Loucy (cell line): ENCODE measurements at regions not wholly inside any gene's neighbourhood (a gene's known extent, or its start where the extent isn't known, plus 50 kb on each side); places are given as distances from the start of the nearest gene placed in this dataset.

Experiments
- H2AFZ ChIP-seq: fragments of 200-600 bp; sonication (generic); 2 replicates; pipeline ENCODE4 v1.6.0; 2016; ENCODE audit warnings: antibody characterized with exemption, mild to moderate bottlenecking, low read length, moderate library complexity
- H3F3A ChIP-seq: fragments of 200-600 bp; 2 replicates; pipeline ENCODE4 v1.6.0; 2016; ENCODE audit warnings: antibody characterized with exemption, low read depth, mild to moderate bottlenecking
- H3K27me3 ChIP-seq: fragments of 200-600 bp; sonication (generic); 2 replicates; pipeline ENCODE4 v1.6.1; 2014; ENCODE audit warnings: low read length, mild to moderate bottlenecking; ENCODE audit not compliant: insufficient read depth, poor library complexity, severe bottlenecking
- H3K36me3 ChIP-seq: fragments of 200-600 bp; sonication (generic); 2 replicates; pipeline ENCODE4 v1.6.1; 2016; ENCODE audit warnings: low read length; ENCODE audit not compliant: insufficient read depth
- H3K4me1 ChIP-seq: fragments of 200-600 bp; sonication (generic); 2 replicates; pipeline ENCODE4 v1.5.1; 2014; ENCODE audit warnings: low read length, mild to moderate bottlenecking; ENCODE audit not compliant: insufficient read depth, poor library complexity, severe bottlenecking
- H3K4me2 ChIP-seq: fragments of 200-600 bp; sonication (generic); 2 replicates; pipeline ENCODE4 v1.6.0; 2014; ENCODE audit warnings: antibody characterized with exemption, low read length, low read depth, mild to moderate bottlenecking; ENCODE audit not compliant: poor library complexity, severe bottlenecking
- H3K4me3 ChIP-seq: fragments of 200-600 bp; sonication (generic); 2 replicates; pipeline ENCODE4 v1.5.1; 2014; ENCODE audit warnings: low read length, mild to moderate bottlenecking, mixed read lengths; ENCODE audit not compliant: poor library complexity, severe bottlenecking
- H3K79me2 ChIP-seq: fragments of 200-600 bp; sonication (generic); 2 replicates; pipeline ENCODE4 v1.6.1; 2014; ENCODE audit warnings: low read length; ENCODE audit not compliant: insufficient read depth
- H3K9ac ChIP-seq: fragments of 200-600 bp; sonication (generic); 2 replicates; pipeline ENCODE4 v1.6.0; 2014; ENCODE audit warnings: mild to moderate bottlenecking, low read depth, low read length, moderate library complexity; ENCODE audit not compliant: poor library complexity, severe bottlenecking
- H3K9me2 ChIP-seq: fragments of 200-600 bp; sonication (generic); replicated peaks from 2 replicates; pipeline ENCODE4 v1.6.1; 2016; ENCODE audit warnings: low read depth, low read length, mixed read lengths
- H3K9me3 ChIP-seq: fragments of 200-600 bp; sonication (generic); 2 replicates; pipeline ENCODE4 v1.6.1; 2014; ENCODE audit warnings: mild to moderate bottlenecking, antibody characterized with exemption, low read length, low read depth; ENCODE audit not compliant: insufficient read depth
- H4K20me1 ChIP-seq: fragments of 200-600 bp; sonication (generic); 2 replicates; pipeline ENCODE4 v1.6.0; 2014; ENCODE audit warnings: antibody characterized with exemption, low read length, mild to moderate bottlenecking; ENCODE audit not compliant: insufficient read depth, poor library complexity, severe bottlenecking
- EZH2phosphoT487 ChIP-seq: fragments of 200-600 bp; IDR thresholded peaks from 2 replicates; pipeline ENCODE4 v1.6.1; 2018; ENCODE audit warnings: antibody characterized with exemption, mild to moderate bottlenecking, moderate library complexity, borderline replicate concordance
- TF ChIP-seq, protein P1 (sequence below): fragments of 200-600 bp; sonication (generic); conservative IDR thresholded peaks from 2 replicates; pipeline ENCODE4 v1.5.1; 2014; ENCODE audit warnings: mild to moderate bottlenecking, antibody characterized with exemption, low read length

DNA sequence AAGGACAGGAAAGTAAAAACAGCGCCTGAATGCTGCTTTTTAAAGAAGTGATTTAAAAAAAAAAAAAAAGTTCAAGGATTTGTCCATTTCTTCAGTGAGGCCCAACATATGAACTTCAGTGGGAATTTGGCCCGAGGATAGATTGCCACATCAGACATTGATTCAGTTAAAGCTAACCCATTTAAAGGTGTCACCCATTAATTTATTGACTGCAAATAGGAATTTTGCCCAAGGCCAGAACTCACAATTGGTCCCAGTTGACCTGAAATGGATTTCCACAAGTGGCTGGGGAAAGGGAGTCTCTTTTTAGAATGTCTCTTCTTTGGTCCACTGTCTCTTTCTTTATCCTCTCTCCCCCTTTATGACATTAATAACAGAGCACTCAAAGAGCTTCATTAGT, 86.5 kb upstream of the RPL34 start:
- TF ChIP-seq EZH2phosphoT487: no peak
- TF ChIP-seq, protein P1, sequence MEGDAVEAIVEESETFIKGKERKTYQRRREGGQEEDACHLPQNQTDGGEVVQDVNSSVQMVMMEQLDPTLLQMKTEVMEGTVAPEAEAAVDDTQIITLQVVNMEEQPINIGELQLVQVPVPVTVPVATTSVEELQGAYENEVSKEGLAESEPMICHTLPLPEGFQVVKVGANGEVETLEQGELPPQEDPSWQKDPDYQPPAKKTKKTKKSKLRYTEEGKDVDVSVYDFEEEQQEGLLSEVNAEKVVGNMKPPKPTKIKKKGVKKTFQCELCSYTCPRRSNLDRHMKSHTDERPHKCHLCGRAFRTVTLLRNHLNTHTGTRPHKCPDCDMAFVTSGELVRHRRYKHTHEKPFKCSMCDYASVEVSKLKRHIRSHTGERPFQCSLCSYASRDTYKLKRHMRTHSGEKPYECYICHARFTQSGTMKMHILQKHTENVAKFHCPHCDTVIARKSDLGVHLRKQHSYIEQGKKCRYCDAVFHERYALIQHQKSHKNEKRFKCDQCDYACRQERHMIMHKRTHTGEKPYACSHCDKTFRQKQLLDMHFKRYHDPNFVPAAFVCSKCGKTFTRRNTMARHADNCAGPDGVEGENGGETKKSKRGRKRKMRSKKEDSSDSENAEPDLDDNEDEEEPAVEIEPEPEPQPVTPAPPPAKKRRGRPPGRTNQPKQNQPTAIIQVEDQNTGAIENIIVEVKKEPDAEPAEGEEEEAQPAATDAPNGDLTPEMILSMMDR: no peak
- H3K9ac ChIP-seq: peak overlapping the region; percentile 40

DNA sequence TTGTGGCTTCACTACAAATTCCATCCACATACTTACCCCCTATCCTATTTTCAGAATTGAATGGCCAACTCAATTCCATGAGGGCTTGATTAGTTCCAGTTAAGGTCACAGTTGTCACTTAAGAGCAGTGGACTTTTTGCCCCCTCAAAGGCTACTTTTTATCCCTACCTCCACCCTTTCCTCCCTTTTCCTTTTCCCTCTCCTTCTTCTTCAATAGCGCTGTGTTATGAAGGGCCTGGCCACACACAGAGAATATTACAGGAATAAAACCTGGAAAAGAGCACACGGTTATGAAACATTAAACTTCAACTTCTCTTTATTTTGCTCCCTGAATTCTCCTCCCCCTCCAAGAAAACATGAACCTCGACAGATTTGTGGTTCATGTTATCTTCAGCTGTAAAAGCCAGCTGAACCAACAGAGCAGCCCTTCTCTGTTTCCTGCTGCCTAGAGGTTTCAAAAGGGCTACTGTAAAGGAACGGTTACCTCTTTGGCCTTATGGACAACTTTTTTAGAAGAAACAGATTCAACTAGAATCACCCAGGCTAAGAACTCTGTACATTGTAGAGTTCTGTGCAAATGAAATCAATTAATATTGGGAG, 87.0 kb upstream of the RPL34 start:
- H4K20me1 ChIP-seq: no peaks in the 10 kb centered on the region
- peak overlapping the region; percentile 64 for H3K4me2 ChIP-seq
- H3K27me3 ChIP-seq: no peaks in the 10 kb centered on the region
- no peaks in the 10 kb centered on the region for H3K9me3 ChIP-seq
- no peaks in the 10 kb centered on the region for H3K9me2 ChIP-seq
- no peaks in the 10 kb centered on the region for H3K79me2 ChIP-seq
- H3K9ac ChIP-seq: peak overlapping the region; percentile 40
- TF ChIP-seq EZH2phosphoT487: no peak
- TF ChIP-seq, protein P1: no peak
- H3K4me3 ChIP-seq: peak overlapping the region; percentile 23
- H3K4me1 ChIP-seq: peaks cover 85% of the 10 kb centered on the region
- 0 out of 2 replicates have a peak, but pooled peaks cover 3% of the 10 kb centered on the region for H3F3A ChIP-seq
- no peaks in the 10 kb centered on the region for H3K36me3 ChIP-seq
- no peak overlapping the region for H2AFZ ChIP-seq

More for the DNA sequence above, 86.5 kb upstream of the RPL34 start:
- peak overlapping the region; percentile 23 for H3K4me3 ChIP-seq
- H3K9me3 ChIP-seq: no peaks in the 10 kb centered on the region
- H3F3A ChIP-seq: no peaks in the 10 kb centered on the region
- no peak overlapping the region for H2AFZ ChIP-seq
- no peaks in the 10 kb centered on the region for H4K20me1 ChIP-seq
- H3K4me2 ChIP-seq: peak overlapping the region; percentile 64
- peaks cover 80% of the 10 kb centered on the region for H3K4me1 ChIP-seq
- no peaks in the 10 kb centered on the region for H3K27me3 ChIP-seq
- no peaks in the 10 kb centered on the region for H3K79me2 ChIP-seq
- no peaks in the 10 kb centered on the region for H3K9me2 ChIP-seq
- no peaks in the 10 kb centered on the region for H3K36me3 ChIP-seq

DNA sequence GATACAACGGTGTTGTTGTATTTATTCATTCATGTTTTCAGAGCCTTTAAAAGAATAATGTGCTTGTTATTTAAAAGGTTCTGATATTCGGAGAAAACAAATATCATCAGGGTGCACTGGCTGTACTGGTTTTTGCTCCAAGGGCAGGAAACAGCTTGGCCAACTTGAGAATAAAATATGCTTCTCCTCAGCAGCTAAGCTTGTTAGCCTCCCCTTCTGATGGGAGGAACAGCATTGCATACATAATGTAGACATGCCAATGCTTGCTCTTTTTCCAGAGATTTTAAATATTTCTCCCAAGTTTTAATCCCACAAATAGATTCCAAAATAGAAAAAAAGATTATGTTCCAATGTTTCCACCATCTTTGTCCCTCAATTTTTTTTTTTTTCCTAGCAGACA, 87.6 kb upstream of the RPL34 start:
- Histone ChIP-seq H3K4me2 (peak overlapping the region; percentile 64), H3K79me2 (no peaks in the 10 kb centered on the region), H4K20me1 (no peaks in the 10 kb centered on the region), H3K9me2 (no peaks in the 10 kb centered on the region), H3F3A (0 out of 2 replicates have a peak, but pooled peaks cover 8% of the 10 kb centered on the region), H3K9ac (peak overlapping the region; percentile 40), H3K4me1 (peaks cover 91% of the 10 kb centered on the region), H3K9me3 (no peaks in the 10 kb centered on the region), H3K36me3 (no peaks in the 10 kb centered on the region), H2AFZ (no peak overlapping the region), H3K27me3 (no peaks in the 10 kb centered on the region), H3K4me3 (peak overlapping the region; percentile 23)
- TF ChIP-seq, protein P1: no peak
- TF ChIP-seq EZH2phosphoT487: no peak
